GM21737 (cell line): ENCODE measurements at regions not wholly inside any gene's neighbourhood (a gene's known extent, or its start where the extent isn't known, plus 50 kb on each side); places are given as distances from the start of the nearest gene placed in this dataset.

Experiments used
- ATAC-seq: cut with Tn5 transposase; IDR thresholded peaks from one replicate; pipeline ENCODE4 v1.9.1; 2021; ENCODE audit warnings: mild to moderate bottlenecking, moderate library complexity; ENCODE audit not compliant: unreplicated experiment

DNA sequence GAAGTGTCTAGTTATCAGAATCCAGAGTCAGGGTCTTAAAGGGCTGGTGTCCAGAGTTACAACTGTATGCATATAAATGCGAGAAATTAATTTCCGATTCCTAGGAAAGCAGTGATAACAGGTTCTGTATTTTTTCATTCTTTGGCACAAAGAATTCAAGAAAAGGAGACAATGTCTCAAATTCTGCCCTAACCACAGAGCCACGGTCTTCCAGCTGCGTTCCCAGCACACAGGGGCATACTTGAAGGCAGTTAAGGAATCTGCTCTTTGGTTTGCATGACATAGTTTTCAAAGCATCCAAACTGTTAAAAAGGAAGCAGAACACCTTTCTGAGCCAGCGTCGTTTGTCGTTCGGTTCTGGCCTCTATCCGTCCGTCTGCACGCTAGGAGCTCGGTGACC lies 416.9 kb upstream of the MKI67 start:
- ATAC-seq = no peak

DNA sequence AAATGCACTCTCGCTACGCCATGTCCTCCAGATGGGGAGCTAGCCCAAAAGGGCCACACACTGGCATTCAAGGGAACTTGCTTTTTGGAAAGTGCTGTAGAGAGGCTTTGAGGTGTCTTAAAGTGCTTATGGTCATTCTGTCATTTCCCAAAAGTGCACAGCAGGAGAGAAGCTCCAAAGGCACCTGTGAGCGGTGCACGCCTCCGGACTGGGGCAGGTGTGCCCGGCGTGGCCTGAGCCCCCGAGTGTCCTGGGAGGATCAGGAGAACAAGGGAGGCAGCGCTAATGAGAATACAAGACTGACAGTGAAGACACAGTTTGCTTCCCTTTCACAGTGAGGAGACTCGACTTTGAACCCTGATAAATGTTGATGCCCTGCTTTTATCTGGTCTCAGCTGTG lies 419.0 kb upstream of the MKI67 start:
- no peak for ATAC-seq

DNA sequence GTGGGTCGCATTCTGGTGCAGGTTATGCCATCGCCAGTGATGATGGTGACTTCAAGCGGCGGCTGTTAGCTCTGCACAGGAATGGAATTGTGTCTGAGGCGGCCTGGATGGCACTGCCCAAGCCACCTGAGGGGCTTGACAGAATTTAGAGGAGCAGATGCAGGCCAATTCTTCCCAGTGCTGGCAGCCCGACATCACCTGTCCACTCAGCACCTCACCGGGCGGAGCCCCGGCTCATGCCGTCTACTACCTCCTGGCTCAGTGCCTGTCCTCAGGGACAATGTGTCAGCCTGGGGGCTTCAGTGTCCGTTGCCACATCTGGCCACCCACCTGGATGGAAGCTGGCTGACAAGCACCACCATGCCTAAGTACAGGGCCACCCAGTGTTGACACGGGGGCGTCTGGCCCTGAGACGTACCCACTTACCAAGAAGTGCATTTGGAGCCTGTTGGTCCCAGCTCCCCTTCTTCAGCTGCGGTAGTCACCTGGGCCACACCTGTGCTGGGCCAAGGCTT lies 420.5 kb upstream of the MKI67 start:
- ATAC-seq = no peak

DNA sequence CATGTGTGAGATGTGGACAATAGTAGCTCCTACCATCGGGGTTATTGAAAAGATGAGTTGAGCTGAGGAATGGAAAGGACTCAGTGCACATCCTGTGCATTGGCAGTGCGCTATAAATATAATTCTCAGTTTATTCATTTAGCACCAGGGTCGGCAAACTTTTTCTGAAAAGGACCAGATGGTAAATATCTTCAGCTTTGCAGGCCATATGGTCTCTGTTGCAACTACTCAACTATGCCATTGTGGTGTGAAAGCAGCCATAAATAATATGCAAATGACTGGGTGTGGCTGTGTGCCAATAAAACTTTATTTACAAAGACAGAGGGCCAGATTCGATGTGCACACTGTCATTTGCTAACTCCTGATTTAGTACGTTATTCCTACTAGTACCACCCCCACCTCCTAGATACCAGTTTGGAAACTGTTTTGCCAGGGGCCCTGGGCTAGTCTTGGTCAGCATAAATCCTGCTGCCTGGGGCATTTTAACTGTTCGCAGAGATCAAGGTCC lies 422.9 kb upstream of the MKI67 start:
- no peak for ATAC-seq

DNA sequence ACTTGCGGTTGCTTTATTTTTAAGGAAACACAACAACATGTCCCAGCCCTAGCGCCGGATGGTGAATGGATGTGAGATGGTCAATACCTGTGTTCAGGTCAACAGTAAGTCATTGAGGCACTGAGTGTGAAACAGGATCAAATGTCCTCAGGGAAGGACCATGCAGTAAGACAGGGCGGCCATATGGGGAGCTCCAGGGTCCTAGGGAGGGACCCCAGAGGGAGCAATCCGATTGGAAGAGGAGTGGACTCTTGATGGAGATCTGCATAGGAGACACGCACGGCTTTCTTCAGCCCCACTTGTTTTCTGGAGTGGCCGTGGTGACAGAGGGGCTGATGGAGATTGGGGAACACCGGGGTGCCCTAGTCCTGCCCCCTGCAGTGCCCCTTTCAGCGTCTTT lies 423.8 kb upstream of the MKI67 start:
- ATAC-seq = no peak

DNA sequence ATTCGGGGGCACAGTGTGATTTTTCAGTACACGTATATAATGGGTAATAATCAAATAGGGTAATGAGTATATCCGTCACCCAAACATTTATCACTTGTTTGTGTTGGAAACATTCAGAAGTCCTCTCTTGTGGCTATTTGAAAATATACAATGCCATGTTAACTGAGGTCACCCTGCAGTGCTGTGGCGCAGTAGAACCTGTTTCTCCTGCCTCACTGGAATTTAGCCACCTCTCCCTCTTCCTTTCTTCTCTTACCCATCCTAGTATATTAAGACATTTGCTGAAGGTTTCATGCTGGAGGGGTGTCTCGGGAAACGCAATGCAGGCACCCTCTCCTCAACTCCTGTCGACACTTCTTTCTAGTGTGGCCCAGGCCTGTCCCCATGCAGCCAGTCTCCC lies 425.3 kb upstream of the MKI67 start:
- no peak for ATAC-seq

DNA sequence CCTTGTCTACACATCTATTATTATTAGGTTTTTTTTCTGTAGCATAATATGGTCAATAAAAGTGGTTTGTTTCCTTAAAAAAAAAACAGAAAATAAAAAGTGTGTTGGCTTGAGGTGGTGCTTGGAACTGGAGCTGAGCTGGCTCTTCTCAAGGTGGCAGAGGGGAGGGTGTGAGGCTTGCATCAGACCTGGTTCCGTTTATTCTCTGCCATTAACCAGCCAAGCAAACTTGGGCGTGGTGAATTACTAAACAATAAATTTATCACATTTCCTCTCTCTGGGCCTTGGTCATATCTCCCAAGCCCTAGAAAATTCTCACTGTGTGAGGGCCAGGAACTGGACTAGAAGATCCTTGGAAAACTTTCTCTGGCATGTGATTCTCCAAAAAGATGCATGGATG lies 427.5 kb upstream of the MKI67 start:
- no peak for ATAC-seq

DNA sequence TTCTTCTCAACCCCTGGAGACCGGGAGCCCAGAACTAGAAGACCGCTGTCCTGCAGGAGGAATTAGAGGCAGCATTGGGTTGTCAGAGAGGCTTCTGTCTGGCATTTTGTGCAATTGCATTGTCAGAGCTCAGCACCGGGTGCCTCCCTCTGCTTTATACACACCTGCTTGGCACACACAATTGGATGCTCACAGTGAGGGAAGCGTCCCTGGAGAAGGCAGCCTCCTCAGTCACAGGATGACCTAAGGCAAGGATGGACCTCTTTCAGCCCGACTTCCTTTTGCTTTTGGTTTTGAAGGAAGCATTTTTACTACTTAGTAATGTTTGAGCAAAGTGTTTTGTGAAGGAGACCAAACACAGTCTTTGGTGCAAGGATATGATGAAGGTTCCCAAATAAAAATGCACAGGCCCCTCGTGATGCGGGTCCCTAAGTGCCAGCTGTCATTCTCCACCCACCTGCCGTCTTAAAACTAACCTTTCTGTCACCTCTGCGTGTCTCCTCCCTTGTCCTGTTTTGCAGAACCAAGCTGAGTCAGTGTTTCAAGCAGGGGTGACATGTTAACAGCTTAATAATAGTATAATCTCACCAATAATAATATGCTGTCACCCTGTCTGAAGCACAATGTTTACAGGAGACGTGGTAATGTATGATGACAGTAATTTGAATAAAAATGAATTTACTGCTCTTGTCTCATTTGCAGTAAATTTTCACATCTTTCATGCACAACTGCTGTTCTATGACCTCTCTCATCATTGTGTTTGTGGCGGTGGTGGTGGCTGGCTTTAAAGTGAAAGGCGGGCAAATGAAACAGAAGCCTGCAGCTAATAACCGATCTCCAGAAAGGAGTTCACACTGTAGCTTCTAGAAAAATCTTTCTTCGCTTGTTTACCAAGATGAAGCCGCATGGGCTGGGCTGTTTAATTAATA lies 430.2 kb upstream of the MKI67 start:
- no peak for ATAC-seq

DNA sequence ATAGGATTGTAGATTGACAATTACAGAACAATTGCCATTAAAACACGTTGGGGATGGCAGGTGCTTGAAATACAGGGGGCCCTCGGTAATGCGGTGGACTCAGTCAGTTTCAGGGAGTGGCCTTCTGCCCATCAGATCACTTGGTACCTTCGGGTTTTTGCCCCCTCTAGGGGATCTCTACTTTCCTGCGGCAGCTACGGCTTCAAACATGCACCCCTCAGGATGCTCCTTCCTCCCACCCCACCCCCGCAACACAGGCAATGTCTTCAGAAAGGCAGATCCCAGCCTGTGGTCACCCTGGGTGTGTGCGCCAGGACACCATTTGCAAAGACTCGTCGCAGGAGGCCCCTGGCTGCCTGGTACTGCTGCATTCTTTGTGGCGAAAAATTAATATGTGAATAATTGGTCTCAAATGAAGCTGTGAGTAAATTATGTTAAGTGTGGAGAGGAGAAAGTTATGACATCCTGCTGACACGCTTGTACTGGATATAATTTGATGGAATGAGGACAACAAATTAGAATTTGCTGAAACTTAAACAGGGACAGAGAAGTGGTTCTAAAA lies 431.0 kb upstream of the MKI67 start:
- ATAC-seq = no peak

DNA sequence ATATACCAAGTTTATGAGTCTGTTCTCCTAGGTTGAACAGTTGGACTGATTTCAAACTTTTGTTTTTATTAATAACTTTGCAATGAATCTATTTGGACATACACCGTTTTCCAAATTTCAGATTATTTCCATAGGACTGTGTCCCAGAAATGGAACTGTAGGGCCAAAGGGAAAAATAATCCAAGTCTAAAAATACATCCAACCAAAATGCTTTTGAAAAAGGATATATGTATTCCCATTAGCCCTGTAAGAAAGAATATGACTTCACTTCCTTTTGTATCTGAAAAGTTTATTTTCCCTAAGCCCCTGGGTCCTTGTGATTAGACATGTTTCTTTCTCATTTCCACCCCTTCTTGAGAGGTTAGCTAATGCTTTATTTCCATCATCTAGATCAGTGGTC lies 434.2 kb upstream of the MKI67 start:
- no peak for ATAC-seq

DNA sequence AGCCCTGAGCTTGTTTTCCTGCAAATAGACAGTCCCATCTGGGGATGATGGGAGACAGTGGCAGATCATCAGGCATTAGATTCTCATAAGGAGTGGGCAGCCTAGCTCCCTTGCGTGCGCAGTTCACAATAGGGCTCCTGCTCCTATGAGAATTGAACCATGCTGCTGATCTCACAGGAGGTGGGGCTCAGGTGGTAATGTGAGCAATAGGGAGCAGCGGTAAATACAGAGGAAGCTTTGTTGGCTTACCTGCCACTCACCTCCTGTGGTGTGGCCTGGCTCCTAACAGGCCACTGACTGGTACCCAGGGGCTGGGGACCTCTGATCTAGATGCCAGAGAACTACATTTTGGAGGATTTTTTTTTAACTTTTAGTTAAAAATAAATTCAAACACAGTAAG lies 434.8 kb upstream of the MKI67 start:
- no peak for ATAC-seq

DNA sequence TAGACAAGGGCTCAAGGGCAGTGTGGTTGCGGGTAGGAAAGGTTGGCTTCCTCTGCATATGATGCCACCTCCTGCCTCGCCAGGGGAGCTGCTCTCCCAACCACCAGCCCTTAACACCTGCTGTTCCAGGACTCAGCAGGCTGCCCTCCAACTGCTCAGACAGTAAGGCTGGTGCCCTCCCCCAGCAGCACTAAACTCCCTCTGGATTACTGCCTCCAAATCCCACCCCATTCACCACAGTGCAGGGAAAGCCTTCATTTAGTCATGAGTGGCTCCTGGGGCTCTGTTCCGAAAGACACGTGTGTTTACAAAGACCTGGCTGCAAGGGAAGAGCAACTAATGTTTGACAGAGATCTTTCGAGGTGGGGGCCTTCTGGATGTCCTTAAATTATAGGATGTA lies 437.2 kb upstream of the MKI67 start:
- no peak for ATAC-seq

DNA sequence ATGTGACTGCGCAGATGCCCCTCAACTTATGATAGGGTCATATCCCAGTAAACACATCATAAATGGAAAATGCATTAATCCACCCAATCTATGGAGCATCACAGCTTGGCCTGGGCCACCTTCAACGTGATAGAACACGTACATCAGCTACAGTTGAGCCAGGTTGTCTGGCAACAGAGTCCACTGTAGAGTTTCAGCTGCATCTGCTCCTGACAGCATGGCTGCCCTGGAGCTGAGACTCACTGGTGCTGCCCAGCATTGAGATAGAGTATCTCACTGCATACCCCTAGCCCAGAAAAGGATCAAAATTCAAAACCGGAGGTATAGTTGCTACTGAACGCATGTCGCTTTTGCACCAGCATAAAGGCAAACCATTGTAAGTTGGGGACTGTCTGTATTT lies 437.7 kb upstream of the MKI67 start:
- no peak for ATAC-seq

DNA sequence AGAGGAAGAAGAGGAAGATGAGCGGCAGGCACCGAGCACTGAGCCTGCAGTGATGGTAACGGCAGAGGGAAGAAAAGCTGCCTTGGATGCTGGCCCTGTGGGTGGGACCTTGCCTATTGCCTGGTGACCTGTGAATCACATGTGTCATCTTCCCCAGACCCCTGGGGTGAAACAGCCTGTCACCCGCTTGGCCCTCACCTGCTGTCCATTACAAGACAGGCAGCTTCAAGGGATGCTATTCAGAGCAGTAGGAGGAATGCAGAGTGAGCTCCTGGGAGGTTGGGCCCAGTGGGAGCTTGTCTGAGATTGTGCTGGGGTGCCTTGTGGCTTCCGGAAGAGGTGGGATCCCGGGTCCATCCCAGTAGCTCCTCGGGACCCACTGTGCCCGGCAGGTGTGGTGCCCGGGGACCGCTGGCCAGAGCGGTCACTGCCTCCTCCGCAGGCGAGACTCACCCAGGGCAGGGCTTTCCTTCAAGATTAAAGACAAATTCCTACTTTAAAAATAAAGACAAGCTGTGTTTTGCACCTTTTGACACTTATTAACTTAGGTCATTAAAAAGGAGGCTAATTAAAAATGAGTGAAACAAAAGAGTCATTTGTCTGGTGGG lies 440.2 kb upstream of the MKI67 start:
- no peak for ATAC-seq

DNA sequence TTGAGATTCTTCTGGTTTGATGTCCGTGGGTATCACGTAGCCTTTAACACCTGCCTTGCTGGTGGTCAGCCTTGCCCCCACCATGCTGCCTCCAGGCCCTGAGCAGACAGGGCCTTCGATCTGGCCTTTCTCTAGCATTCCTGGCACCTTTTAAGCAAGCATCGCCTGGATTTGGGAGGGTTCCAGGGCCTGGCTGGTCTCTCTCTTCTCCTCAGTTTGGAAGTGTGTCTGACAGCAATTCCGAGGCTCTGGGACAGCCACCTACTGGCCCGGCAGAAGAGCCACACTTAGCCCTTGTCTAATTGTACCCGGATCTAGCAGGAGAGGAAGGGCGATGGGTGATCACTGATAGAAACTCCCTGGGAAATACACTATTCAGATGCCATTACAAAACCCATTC lies 441.3 kb upstream of the MKI67 start:
- ATAC-seq = no peak

DNA sequence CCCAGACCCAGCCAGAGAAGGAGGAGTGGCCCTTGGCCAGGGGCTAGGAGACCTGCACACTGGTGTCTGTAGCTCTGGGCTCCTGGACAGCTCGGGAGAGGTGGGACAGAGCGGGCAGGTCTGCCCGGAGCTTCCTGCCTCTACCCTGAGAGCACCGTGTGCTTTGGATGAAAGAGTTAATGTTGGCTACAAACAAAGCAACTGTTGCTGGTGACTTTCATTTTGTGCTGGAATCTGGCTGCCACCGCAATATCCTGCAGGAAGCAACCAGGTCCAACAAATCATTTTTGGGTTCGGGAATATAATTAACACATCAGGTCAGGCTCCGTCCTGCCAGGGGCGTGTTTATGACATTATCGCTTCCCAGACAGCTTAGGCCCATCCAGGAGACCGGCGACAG lies 441.8 kb upstream of the MKI67 start:
- ATAC-seq = no peak

DNA sequence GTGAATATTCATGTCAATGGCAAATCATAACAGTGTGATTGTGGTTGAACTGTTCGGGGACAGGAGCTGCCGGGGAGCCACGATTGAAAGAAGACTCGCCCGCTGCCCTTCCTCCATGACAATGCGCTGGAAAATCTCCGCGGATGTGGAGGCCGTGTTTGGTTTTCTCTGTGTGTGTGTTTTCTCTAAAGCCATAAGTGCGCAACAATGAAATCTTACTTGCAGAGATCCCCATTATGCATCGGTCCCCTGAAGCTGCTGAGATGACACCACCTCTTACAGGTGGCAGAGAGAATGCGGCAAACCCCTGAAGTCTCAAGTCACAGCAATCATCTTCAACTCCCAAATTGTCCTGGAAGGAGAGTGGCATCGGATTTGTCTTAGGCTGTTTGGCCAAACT lies 442.3 kb upstream of the MKI67 start:
- ATAC-seq = no peak

DNA sequence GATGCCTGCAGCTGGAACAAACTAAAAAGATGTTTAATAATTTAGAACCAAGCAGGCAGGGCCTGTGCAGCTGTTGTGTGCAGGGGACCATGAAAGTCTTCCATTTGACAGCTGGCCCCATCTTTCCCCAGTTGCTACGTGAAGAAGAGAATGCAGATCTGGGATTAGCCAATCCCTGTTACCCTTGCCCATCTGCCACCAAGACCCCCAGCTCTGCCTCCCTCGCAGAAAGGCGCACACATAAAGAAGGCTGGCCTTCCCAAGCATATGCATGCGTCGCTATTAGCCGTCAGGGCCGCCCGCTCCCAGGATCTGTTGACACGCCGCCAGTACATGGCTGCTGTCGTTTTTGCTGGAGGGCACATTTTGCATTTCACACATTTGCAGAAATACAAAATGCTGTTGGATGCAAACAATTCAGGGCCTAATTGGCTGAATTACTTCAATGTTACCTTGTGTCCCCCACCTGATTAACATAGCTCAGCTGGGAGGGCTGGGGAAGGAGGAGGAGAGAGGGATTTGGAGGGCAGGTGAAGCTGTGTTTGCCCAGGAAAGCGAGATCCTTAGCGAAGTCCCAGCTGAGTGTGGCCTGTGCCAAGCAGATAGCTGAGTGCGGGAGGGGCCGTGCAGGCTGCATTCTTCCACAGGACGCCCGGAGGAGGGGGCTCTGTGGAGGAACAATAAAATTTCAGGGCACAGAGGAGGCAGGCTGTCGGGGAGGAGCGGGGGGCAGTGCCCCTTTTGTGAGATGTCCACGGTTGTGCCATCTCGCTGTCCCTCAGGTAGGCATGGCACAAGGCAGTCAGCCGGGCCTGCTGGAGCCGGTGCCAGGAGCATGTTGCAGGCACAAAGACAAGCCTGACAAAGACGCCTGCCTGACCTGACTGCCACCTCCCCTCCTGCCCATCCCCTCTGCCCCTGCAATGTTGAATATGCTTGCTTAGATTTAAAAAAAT lies 443.0 kb upstream of the MKI67 start:
- ATAC-seq = no peak

DNA sequence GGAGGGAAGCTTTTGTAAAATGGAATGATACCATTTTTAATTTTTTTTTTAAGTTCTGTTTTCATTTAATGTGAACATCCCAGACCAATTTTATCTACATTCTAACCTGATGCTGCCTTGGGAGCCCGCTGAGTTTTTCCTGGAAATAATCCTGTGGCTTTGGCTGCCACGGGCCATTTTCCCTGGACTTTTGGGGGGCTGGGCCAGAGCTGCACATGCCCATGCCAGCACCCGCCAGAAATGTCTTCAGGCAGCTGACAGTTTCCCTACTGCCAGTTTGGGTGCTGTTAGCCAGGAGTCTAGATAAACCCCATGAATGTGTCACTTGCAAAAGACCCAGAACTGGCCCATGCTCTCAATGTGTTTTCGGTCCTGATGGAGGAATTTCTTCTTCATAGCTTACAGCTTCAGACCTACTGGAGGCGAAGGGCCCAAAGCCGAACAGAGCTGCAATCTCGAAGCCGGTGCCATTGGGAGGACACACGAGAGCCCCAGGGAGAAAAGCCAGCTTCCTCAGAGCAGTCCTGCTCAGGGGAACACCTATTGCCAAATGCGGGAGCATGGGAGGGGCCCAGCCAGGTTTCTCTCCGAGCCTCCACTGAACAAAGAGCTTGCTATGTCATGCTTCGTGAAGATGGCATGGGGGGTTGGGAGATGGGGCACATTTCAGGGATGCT lies 444.2 kb upstream of the MKI67 start:
- no peak for ATAC-seq

DNA sequence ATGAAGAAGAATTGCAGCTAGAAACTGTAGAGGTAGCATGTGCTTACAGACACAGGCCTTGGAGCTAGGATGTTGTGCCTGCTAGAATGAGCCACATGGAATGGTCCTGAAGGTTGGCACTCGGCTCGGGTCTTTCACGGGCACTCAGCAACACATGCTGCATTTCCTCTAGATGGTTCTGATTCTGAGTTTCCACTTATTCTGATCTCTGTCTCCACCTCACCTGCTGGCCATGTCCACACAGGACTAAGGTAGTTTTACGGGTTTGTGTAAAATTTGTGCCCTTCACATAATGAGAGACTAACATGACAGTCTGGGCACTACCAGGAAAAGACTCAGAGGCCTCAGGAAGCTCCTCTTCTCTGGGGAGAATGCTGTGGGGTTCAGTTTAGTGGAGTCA lies 444.8 kb upstream of the MKI67 start:
- ATAC-seq = no peak
